ENCODE measurements at regions not wholly inside any gene's neighbourhood (a gene's known extent, or its start where the extent isn't known, plus 50 kb on each side); places are given as distances from the start of the nearest gene placed in this dataset.

DNA sequence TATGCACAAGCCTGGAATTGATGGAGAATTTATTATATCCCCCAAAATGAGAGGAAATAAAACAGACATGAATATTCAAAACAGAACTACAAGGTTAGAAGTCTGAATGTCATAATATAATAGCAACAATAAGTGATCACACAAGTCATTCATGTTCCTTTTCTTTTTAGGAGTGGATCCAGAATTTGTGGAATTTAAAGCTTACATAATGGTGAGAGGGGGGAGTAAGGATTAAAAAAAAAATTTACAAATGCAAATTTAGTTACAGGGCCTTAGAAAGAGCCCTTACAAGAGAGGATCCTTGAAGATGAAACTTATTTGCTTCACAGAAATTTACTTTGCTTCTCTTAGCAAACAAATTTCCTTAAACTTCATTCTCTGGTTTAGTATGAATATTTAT is 716.1 kb upstream of the CXADR start:
- no peak for DNase-seq (ENCODE audit: low read depth in 2 of 2)
- no peak overlapping the region for H3K4me3 ChIP-seq (replicated peaks in 1 of 2; ENCODE audit: low read depth in 2 of 2, low read length in 2 of 2)
- TF ChIP-seq, protein P1, sequence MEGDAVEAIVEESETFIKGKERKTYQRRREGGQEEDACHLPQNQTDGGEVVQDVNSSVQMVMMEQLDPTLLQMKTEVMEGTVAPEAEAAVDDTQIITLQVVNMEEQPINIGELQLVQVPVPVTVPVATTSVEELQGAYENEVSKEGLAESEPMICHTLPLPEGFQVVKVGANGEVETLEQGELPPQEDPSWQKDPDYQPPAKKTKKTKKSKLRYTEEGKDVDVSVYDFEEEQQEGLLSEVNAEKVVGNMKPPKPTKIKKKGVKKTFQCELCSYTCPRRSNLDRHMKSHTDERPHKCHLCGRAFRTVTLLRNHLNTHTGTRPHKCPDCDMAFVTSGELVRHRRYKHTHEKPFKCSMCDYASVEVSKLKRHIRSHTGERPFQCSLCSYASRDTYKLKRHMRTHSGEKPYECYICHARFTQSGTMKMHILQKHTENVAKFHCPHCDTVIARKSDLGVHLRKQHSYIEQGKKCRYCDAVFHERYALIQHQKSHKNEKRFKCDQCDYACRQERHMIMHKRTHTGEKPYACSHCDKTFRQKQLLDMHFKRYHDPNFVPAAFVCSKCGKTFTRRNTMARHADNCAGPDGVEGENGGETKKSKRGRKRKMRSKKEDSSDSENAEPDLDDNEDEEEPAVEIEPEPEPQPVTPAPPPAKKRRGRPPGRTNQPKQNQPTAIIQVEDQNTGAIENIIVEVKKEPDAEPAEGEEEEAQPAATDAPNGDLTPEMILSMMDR (IDR thresholded peaks at IDR 0.05; ENCODE audit: low read depth, low read length): no peak

DNA sequence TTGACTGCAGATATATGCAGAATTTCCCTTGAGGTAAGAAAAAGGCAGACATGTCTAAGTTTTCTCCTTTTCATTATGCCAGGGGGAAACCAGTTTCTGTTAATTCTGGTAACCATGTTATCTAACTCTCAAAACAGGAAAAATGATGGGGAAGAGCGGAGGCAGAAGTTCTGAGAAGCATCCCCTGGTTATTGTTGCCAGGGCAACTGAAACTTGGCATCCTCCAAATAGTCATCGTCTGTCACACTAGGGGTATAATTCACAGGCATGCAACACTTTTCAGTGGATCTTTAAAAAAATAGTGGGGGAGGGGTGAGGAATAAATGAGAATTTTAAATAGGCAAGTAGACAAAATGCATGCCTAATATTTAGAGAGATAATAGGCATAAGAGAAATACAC is 715.3 kb upstream of the CXADR start:
- no peak overlapping the region for H3K4me3 ChIP-seq (replicated peaks in 1 of 2; ENCODE audit: low read depth in 2 of 2, low read length in 2 of 2)
- no peak for DNase-seq (ENCODE audit: low read depth in 2 of 2)
- TF ChIP-seq, protein P1 (IDR thresholded peaks at IDR 0.05; ENCODE audit: low read depth, low read length): no peak

DNA sequence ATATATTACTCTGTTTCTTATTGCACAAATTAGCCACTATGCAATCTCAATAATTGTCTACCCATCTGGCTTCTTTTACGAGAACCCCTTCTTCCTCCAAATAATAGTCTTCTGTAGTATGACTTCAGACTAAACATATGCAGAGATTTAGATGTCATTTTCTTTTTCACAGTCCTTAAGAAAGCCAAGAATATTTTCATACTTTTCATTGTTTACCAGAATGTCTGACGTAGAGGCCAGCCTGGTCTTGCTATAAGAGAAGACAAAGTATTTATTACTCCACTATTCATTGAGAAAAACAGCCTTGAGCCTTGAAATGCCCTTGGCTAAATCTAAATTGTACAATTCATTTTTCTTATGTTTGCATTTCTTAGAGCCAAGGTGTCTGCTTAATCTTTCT is 714.9 kb upstream of the CXADR start:
- no peak for DNase-seq (ENCODE audit: low read depth in 2 of 2)
- TF ChIP-seq, protein P1 (IDR thresholded peaks at IDR 0.05; ENCODE audit: low read depth, low read length): no peak
- H3K4me3 ChIP-seq (replicated peaks in 1 of 2; ENCODE audit: low read depth in 2 of 2, low read length in 2 of 2): no peak overlapping the region

DNA sequence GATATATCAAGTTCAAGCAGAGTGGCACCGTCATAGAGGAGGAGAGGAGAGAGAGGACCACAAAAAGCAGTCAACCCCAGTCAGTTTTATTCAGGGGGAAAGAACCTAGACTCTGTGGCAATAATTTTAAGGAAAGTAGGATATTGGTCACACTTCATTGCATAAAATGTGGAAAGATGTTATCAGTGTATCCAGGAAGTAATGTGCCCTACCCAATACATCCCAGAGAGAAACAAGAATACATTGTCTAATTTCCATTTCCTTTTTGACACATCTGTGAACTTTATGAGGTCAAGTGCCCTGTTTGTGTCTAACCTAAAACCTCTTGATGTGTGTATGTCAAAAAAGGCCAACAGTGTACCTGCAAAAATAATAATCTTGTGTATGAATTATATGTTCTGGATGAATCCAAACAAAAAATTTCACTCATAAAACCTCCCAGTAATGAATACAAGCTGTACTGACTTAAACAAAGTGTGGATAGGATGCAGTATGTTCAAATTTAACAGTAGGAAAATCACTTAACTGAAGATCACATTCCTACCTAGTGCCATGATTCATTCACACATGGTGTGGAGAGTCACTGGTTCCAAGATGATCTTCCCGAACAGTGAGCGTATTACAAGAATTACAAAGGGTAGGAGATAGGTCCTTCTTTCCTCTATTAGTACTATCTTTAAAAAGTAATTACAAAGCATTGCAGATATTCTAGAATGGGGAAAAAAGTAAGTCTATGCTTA is 712.1 kb upstream of the CXADR start:
- H3K4me3 ChIP-seq (replicated peaks in 1 of 2; ENCODE audit: low read depth in 2 of 2, low read length in 2 of 2): no peak overlapping the region
- peak in 1 of 2 donors; percentile 3 for DNase-seq (ENCODE audit: low read depth in 2 of 2)
- TF ChIP-seq, protein P1 (IDR thresholded peaks at IDR 0.05; ENCODE audit: low read depth, low read length): no peak

DNA sequence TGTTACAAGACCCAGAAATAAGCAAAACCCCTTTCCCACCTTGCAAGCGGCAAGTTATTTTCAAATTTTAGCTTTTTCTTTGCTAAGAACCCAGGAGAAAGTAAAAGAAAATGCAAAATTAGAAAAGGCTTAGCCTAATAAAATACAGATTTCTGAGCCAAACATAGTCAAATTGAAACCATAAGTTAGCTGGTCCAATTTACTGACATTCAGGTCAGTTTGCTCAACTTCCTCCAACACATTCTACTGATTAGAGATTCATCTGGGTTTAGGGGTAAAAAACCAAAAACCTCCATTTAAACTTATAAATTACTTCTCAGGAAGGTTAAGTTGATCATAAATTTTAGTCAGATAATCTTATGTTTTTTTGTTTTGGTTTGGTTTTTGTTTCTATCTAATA is 701.8 kb upstream of the CXADR start:
- TF ChIP-seq, protein P1 (IDR thresholded peaks at IDR 0.05; ENCODE audit: low read depth, low read length): no peak

DNA sequence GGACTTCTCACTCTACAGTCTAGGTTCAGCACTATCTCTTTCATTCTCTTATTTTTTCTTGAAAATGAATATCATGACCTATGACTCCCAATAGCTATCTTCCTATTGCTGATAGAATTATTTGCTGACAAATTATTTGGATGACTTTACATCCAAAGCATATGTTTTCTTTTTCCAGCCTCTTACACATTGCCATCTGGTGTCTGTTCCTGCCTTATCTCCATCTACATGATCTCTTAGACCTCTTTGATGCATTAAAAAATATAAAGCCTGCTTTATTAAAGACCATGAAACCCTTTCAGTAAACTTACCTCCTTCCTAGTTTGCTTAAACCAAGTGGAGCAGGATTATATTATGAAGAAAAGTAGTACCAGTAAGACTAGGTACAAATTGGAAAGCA is 700.9 kb upstream of the CXADR start:
- DNase-seq (ENCODE audit: low read depth in 2 of 2): no peak
- H3K4me3 ChIP-seq (replicated peaks in 1 of 2; ENCODE audit: low read depth in 2 of 2, low read length in 2 of 2): no peak overlapping the region
- TF ChIP-seq, protein P1 (IDR thresholded peaks at IDR 0.05; ENCODE audit: low read depth, low read length): no peak

More for the DNA sequence above, 701.8 kb upstream of the CXADR start:
- no peak for DNase-seq (ENCODE audit: low read depth in 2 of 2)
- H3K4me3 ChIP-seq (replicated peaks in 1 of 2; ENCODE audit: low read depth in 2 of 2, low read length in 2 of 2): no peak overlapping the region

DNA sequence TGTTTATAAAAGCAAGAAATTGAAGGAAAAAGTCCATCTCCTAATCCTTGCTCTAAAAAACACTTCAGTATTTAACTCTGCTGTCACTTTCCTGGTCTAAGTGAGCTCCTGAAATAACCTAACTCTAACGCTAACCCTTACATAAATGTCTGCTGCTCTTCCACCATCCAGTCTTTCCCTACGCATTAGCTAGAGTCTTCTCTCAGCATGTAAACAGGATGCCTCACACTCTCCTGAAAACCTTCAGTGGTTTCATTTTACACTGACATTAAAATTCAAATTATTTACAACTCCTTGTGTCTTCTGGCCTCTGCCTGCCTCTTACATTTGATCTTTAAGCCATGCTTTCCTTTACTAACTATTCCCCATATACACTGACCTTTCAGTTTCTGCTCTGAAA is 697.6 kb upstream of the CXADR start:
- TF ChIP-seq, protein P1 (IDR thresholded peaks at IDR 0.05; ENCODE audit: low read depth, low read length): no peak
- no peak overlapping the region for H3K4me3 ChIP-seq (replicated peaks in 1 of 2; ENCODE audit: low read depth in 2 of 2, low read length in 2 of 2)
- no peak for DNase-seq (ENCODE audit: low read depth in 2 of 2)
